Suprapubic skin (tissue), 3 donors: ENCODE measurements at regions not wholly inside any gene's neighbourhood (a gene's known extent, or its start where the extent isn't known, plus 50 kb on each side); places are given as distances from the start of the nearest gene placed in this dataset.

Source experiments
- CTCF ChIP-seq, 2 donors: fragments of 200-600 bp in 1 of 2; fragments of 450-650 bp in 1 of 2; sonication (generic) in 1 of 2; IDR thresholded peaks; one replicate each; pipeline ENCODE4 v1.5.1; 2016 to 2019; ENCODE audit warnings: antibody characterized with exemption in 2 of 2, mild to moderate bottlenecking in 1 of 2, moderate library complexity in 1 of 2
- POLR2A ChIP-seq, 2 donors: fragments of 450-650 bp; IDR thresholded peaks; one replicate each; pipeline ENCODE4 v1.6.1; 2017; ENCODE audit warnings: antibody characterized with exemption in 2 of 2, mild to moderate bottlenecking in 2 of 2, moderate library complexity in 2 of 2

DNA sequence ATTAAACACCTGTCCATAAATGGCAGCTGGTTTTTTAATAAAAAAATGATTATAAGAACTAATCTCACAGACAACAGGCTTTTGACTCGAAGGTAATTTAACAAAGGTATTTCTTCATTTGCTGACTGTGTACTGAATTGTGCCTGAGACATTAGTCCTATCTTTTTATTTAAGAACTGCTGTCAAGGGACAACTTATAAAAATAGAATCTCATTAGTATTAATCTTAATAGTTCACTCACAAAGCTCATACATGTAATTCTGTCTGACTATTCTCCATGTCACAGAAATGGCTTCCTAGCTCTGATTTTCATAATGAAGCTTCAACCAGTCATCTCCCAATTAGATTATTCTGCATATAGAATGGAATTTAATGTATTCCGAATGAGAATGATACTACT lies 276.9 kb upstream of the PDZRN3 start:
- TF ChIP-seq CTCF (IDR thresholded peaks at IDR 0.05): no peak
- no peak for TF ChIP-seq POLR2A (IDR thresholded peaks at IDR 0.05)
